Suprapubic skin (tissue), 4 donors: ENCODE measurements at regions not wholly inside any gene's neighbourhood (a gene's known extent, or its start where the extent isn't known, plus 50 kb on each side); places are given as distances from the start of the nearest gene placed in this dataset.

ENCODE experiments used
- CTCF ChIP-seq, 2 donors: fragments of 200-600 bp in 1 of 2; fragments of 450-650 bp in 1 of 2; sonication (generic) in 1 of 2; IDR thresholded peaks; one replicate each; pipeline ENCODE4 v1.5.1; 2016 to 2019; ENCODE audit warnings: antibody characterized with exemption in 2 of 2, mild to moderate bottlenecking in 1 of 2, moderate library complexity in 1 of 2
- POLR2A ChIP-seq, 2 donors: fragments of 450-650 bp; IDR thresholded peaks; one replicate each; pipeline ENCODE4 v1.6.1; 2017; ENCODE audit warnings: antibody characterized with exemption in 2 of 2, mild to moderate bottlenecking in 2 of 2, moderate library complexity in 2 of 2
- POLR2AphosphoS5 ChIP-seq, 3 donors: sonication (generic); formaldehyde crosslinking; IDR thresholded peaks; one replicate each; pipeline ENCODE4 v1.6.1; 2017; ENCODE audit warnings: antibody characterized with exemption in 3 of 3

GRCh38 chr3:174783502-174783901 is 75.6 kb upstream of the NAALADL2 start:
- no peak for TF ChIP-seq CTCF (IDR thresholded peaks at IDR 0.05)
- TF ChIP-seq POLR2AphosphoS5 (IDR thresholded peaks at IDR 0.05), result no peak
- no peak for TF ChIP-seq POLR2A (IDR thresholded peaks at IDR 0.05)
